Eye (tissue), 1 donor: ENCODE measurements at regions not wholly inside any gene's neighbourhood (a gene's known extent, or its start where the extent isn't known, plus 50 kb on each side); places are given as distances from the start of the nearest gene placed in this dataset.

Source experiments
- DNase-seq: peaks from one replicate; pipeline ENCODE4 v3.0.0-alpha.2; 2015

DNA sequence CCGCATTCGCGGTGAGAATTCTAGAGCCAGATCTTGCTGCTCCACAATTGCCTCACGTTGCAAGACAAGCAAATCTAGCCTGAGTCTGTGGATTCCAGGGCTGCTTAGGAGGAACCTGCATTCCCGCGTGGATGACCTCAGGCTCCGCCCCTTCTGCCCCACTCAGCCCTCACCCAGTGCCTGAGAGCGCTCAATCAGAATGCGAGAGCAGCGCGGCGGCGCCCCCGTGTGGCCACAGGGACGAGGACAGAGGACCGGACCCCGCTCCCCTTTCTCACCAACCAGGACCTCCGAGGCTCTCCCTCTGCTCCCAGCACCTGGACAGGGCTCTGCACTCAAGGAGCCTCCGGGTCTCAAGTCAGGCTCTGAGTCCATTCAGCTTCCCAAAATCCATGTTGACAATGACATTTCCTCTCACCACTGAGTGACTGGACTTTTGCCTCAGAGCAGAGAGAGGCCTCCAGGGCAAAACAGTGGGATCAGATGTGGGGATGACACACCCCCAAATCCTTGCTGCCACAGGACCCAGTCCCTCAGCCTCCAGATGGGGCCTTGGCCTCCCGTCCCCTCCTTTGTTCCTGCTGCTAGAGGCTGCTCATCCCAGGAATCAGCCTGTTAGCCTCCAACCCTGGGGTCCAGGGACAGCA is 52.0 kb downstream of the RPP21 start:
- DNase-seq, result peak; percentile 89

- DNase-seq, result no peak
These were observed 52.7 kb downstream of the RPP21 start for GRCh38 chr6:30397697-30398096.

GRCh38 chr6:30399390-30400058 is 54.6 kb downstream of the RPP21 start:
- DNase-seq, result no peak

DNA sequence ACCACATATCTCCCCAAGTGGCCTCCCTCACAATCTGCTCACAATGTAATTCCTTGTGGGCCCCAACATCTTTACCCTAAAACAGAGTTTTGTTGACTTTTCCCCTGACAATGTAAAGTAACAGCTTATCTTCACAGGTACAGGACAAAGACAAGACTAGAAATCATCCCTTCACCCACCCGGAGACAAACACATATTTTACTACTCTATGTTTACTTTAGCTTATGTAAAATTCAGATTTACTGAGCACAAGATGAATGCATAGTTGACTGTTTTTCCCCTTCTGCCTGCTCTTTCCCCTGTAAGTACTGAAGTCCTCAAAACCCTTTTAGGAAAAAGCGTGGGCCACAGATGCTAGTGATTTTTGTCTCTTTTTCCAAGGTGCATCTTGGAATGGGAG is 61.0 kb downstream of the RPP21 start:
- DNase-seq, result no peak

DNA sequence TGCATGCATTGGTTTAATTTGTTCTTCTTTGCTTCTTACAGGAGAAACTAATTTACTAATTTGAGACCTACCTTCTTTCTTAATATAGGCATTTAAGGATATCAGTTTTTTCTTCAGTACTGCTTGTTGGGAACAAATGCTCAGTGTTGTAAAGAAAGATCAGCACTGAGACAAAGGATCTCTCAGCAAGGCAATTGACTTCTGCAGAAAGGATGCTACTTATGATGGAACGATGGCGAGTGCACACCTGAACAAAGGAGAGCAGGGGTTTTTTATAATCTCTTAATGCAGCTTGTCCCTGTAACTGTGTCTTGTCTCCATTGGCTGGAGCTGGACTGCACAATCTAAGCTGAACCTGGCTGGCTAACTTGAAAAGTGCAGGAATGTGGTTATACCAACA is 64.2 kb downstream of the RPP21 start:
- DNase-seq, result no peak

GRCh38 chr6:30411515-30412207 is 66.7 kb downstream of the RPP21 start:
- peak; percentile 60 for DNase-seq

- DNase-seq, result no peak
These were observed 70.9 kb upstream of the HLA-E start for GRCh38 chr6:30418448-30418847.

- DNase-seq, result no peak
These were observed 64.8 kb upstream of the HLA-E start for GRCh38 chr6:30424549-30424948.
